HCT116 (cell line): ENCODE measurements at regions not wholly inside any gene's neighbourhood (a gene's known extent, or its start where the extent isn't known, plus 50 kb on each side); places are given as distances from the start of the nearest gene placed in this dataset.

ENCODE experiments used
- ATAC-seq: fragments of 200-7000 bp; cut with Tn5 transposase; 2 replicates; pipeline ENCODE4 v1.9.1; 2020; ENCODE audit warnings: mild to moderate bottlenecking, moderate library complexity
- BruUV-seq: library from RNA; stranded (reverse); fragments of 400-500 nt; replicated peaks from 2 replicates; lab custom pipeline; 2021; lab: Mats Ljungman, UMichigan
- CTCF ChIA-PET: fragments of 300-600 bp; sonication (Branson Sonifier 250); formaldehyde crosslinking; loops from one replicate; lab custom pipeline; 2021; ENCODE audit warnings: antibody characterized with exemption; lab: Charles Lee
- POLR2A ChIA-PET: fragments of 300-600, 350-600 bp; sonication (Branson Sonifier 250); formaldehyde crosslinking; loops from one replicate; lab custom pipeline; 2021; ENCODE audit warnings: antibody characterized with exemption; lab: Charles Lee
- RAD21 ChIA-PET, 2 experiments: fragments of 300-600 bp; sonication (Branson Sonifier 250); formaldehyde crosslinking; loops; one replicate each; lab custom pipeline; 2023; ENCODE audit warnings: low total read pairs in 2 of 2; ENCODE audit not compliant: uncharacterized antibody in 2 of 2, unreplicated experiment in 2 of 2, low non-redundant PET in 1 of 2; lab: Charles Lee
- DNase-seq: peaks from one replicate; pipeline ENCODE4 v3.0.0-alpha.2; 2010; ENCODE audit warnings: low read depth, low spot score
- H2AFZ ChIP-seq: fragments of 200-600 bp; shearing (Covaris generic), sonication (generic); 2 replicates; pipeline ENCODE4 v1.6.1; 2017; ENCODE audit warnings: low read depth, mixed run types, mixed read lengths, antibody characterized with exemption, low read length; ENCODE audit not compliant: poor library complexity, severe bottlenecking
- H3K27ac ChIP-seq: 2 replicates; pipeline ENCODE4 v1.5.1; 2012; ENCODE audit warnings: low read depth, low read length
- H3K27me3 ChIP-seq: fragments of 200-600 bp; sonication (generic); 2 replicates; pipeline ENCODE4 v1.6.1; 2016; ENCODE audit warnings: mixed run types, low read length, mixed read lengths; ENCODE audit not compliant: insufficient read depth
- H3K36me3 ChIP-seq, 2 experiments: fragments of 200-500 bp in 1 of 2; fragments of 200-600 bp in 1 of 2; sonication (Bioruptor generic) in 1 of 2; sonication (generic) in 1 of 2; 2 replicates each; pipeline versions ENCODE4 v1.5.1 to v1.6.1; 2014 to 2016; ENCODE audit warnings: low read length in 2 of 2, inconsistent platforms in 1 of 2, mixed read lengths in 1 of 2, mixed run types in 1 of 2; ENCODE audit not compliant: insufficient read depth in 2 of 2, control insufficient read depth in 1 of 2
- H3K4me1 ChIP-seq, 2 experiments: fragments of 200-600 bp in 1 of 2; sonication (generic) in 1 of 2; 2 replicates each; pipeline versions ENCODE4 v1.5.1 to v1.6.1; 2012 to 2017; ENCODE audit warnings: low read length in 2 of 2, inconsistent platforms in 1 of 2, mild to moderate bottlenecking in 1 of 2, mixed read lengths in 1 of 2, mixed run types in 1 of 2, moderate library complexity in 1 of 2; ENCODE audit not compliant: insufficient read depth in 2 of 2, control insufficient read depth in 1 of 2
- H3K4me2 ChIP-seq: fragments of 200-600 bp; sonication (generic); 2 replicates; pipeline ENCODE4 v1.6.1; 2017; ENCODE audit warnings: mixed run types, low read length, mixed read lengths
- H3K4me3 ChIP-seq, 2 experiments: fragments of 200-600 bp in 1 of 2; sonication (generic) in 1 of 2; replicated peaks in 1 of 2; 2 replicates each; pipeline ENCODE4 v1.5.1; 2011 to 2016; ENCODE audit warnings: low read length in 2 of 2, control low read depth in 1 of 2, low read depth in 1 of 2, mild to moderate bottlenecking in 1 of 2, mixed read lengths in 1 of 2, mixed run types in 1 of 2
- H3K79me2 ChIP-seq: fragments of 200-600 bp; sonication (generic); 2 replicates; pipeline ENCODE4 v1.6.1; 2017; ENCODE audit warnings: mild to moderate bottlenecking, mixed run types, low read length, moderate library complexity, mixed read lengths; ENCODE audit not compliant: insufficient read depth
- H3K9ac ChIP-seq: fragments of 200-600 bp; sonication (generic); 2 replicates; pipeline ENCODE4 v1.6.1; 2016; ENCODE audit warnings: low read length, mixed read lengths
- H3K9me2 ChIP-seq: fragments of 200-600 bp; sonication (generic), shearing (Covaris generic); 2 replicates; pipeline ENCODE4 v1.6.1; 2017; ENCODE audit warnings: mixed run types, mild to moderate bottlenecking, moderate library complexity; ENCODE audit not compliant: insufficient read depth
- H3K9me3 ChIP-seq, 2 experiments: fragments of 200-500 bp in 1 of 2; fragments of 200-600 bp in 1 of 2; sonication (Bioruptor generic) in 1 of 2; sonication (generic) in 1 of 2; 2 replicates each; pipeline ENCODE4 v1.6.1; 2014 to 2017; ENCODE audit warnings: low read length in 2 of 2, mixed read lengths in 2 of 2, inconsistent platforms in 1 of 2, low read depth in 1 of 2, mild to moderate bottlenecking in 1 of 2, mixed run types in 1 of 2, moderate library complexity in 1 of 2; ENCODE audit not compliant: control insufficient read depth in 1 of 2, insufficient read depth in 1 of 2
- H4K20me1 ChIP-seq: fragments of 200-600 bp; sonication (generic), shearing (Covaris generic); 2 replicates; pipeline ENCODE4 v1.6.1; 2017; ENCODE audit warnings: mixed run types, mild to moderate bottlenecking, moderate library complexity; ENCODE audit not compliant: insufficient read depth
- CBX3 ChIP-seq: IDR thresholded peaks from 2 replicates; pipeline ENCODE4 v1.6.1; 2012; ENCODE audit warnings: low read depth
- EGR1 ChIP-seq: IDR thresholded peaks from 2 replicates; pipeline ENCODE4 v1.6.1; 2012; ENCODE audit warnings: low read depth
- ELF1 ChIP-seq: IDR thresholded peaks from 2 replicates; pipeline ENCODE4 v1.6.1; 2012; ENCODE audit warnings: low read depth, borderline replicate concordance
- EZH2phosphoT487 ChIP-seq: fragments of 200-600 bp; IDR thresholded peaks from 2 replicates; pipeline ENCODE4 v1.6.1; 2018; ENCODE audit warnings: antibody characterized with exemption, borderline replicate concordance
- REST ChIP-seq: IDR thresholded peaks from 2 replicates; pipeline ENCODE4 v1.6.1; 2012; ENCODE audit warnings: low read depth
- SP1 ChIP-seq: IDR thresholded peaks from 2 replicates; pipeline ENCODE4 v1.6.1; 2012; ENCODE audit warnings: low read depth
- YY1 ChIP-seq: IDR thresholded peaks from 2 replicates; pipeline ENCODE4 v1.6.1; 2011; ENCODE audit warnings: low read length, low read depth, moderate library complexity, mild to moderate bottlenecking; ENCODE audit not compliant: insufficient replicate concordance; ENCODE audit errors: extremely low read depth
- ZFX ChIP-seq: fragments of 450-650 bp; IDR thresholded peaks from 2 replicates; pipeline ENCODE4 v1.6.1; 2017
- ZNF274 ChIP-seq: fragments of 200-500 bp; sonication (Bioruptor generic); IDR thresholded peaks from 2 replicates; pipeline ENCODE4 v1.6.1; 2014; ENCODE audit warnings: mild to moderate bottlenecking, low read depth, low read length, inconsistent platforms
- intact Hi-C: fragments of 100-400 bp; cut with micrococcal nuclease; formaldehyde crosslinking; loops from 2 replicates; pipeline ENCODE4 v1.10.0; 2022
- TF ChIP-seq, protein P1 (sequence below): IDR thresholded peaks from 2 replicates; pipeline ENCODE4 v1.6.1; 2011; ENCODE audit warnings: mild to moderate bottlenecking, low read length, moderate library complexity; ENCODE audit not compliant: insufficient replicate concordance; ENCODE audit errors: extremely low read depth
- TF ChIP-seq, protein P2 (sequence below), 3 experiments: fragments of 200-600 bp in 1 of 3; sonication (generic) in 1 of 3; IDR thresholded peaks in 2 of 3; conservative IDR thresholded peaks in 1 of 3; 2 replicates each; pipeline ENCODE4 v1.5.1; 2012 to 2017; ENCODE audit warnings: low read depth in 2 of 3, low read length in 2 of 3, antibody characterized with exemption in 1 of 3, borderline replicate concordance in 1 of 3, control low read depth in 1 of 3, mild to moderate bottlenecking in 1 of 3, mixed read lengths in 1 of 3, mixed run types in 1 of 3, moderate library complexity in 1 of 3; ENCODE audit not compliant: insufficient read depth in 1 of 3

- DNase-seq (no peak), ATAC-seq (no peak)
- H3K79me2 ChIP-seq: no peaks in the 10 kb centered on the region
- CTCF ChIA-PET: interaction anchor here (0.9 to 1.1 kb wide), 2 partner anchors 297 to 369 kb away, joined by 3 read pairs; no protein-coding TSS in a partner anchor
- no TSS peak for BruUV-seq
- H3K9ac ChIP-seq: no peak overlapping the region
- no peaks in the 10 kb centered on the region for H3K9me3 ChIP-seq
- POLR2A ChIA-PET: no interaction called here
- no peak overlapping the region for H3K4me2 ChIP-seq
- no peaks in the 10 kb centered on the region for H3K9me2 ChIP-seq
- H3K27me3 ChIP-seq: no peaks in the 10 kb centered on the region
- H3K36me3 ChIP-seq: no peaks in the 10 kb centered on the region
- H3K4me1 ChIP-seq: no peaks in the 10 kb centered on the region
- TF ChIP-seq ZFX (no peak), EZH2phosphoT487 (no peak), SP1 (no peak), ELF1 (no peak), YY1 (no peak), REST (no peak), ZNF274 (no peak), EGR1 (no peak), CBX3 (no peak)
- TF ChIP-seq, protein P1, sequence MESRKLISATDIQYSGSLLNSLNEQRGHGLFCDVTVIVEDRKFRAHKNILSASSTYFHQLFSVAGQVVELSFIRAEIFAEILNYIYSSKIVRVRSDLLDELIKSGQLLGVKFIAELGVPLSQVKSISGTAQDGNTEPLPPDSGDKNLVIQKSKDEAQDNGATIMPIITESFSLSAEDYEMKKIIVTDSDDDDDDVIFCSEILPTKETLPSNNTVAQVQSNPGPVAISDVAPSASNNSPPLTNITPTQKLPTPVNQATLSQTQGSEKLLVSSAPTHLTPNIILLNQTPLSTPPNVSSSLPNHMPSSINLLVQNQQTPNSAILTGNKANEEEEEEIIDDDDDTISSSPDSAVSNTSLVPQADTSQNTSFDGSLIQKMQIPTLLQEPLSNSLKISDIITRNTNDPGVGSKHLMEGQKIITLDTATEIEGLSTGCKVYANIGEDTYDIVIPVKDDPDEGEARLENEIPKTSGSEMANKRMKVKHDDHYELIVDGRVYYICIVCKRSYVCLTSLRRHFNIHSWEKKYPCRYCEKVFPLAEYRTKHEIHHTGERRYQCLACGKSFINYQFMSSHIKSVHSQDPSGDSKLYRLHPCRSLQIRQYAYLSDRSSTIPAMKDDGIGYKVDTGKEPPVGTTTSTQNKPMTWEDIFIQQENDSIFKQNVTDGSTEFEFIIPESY: no peak
- TF ChIP-seq, protein P2, sequence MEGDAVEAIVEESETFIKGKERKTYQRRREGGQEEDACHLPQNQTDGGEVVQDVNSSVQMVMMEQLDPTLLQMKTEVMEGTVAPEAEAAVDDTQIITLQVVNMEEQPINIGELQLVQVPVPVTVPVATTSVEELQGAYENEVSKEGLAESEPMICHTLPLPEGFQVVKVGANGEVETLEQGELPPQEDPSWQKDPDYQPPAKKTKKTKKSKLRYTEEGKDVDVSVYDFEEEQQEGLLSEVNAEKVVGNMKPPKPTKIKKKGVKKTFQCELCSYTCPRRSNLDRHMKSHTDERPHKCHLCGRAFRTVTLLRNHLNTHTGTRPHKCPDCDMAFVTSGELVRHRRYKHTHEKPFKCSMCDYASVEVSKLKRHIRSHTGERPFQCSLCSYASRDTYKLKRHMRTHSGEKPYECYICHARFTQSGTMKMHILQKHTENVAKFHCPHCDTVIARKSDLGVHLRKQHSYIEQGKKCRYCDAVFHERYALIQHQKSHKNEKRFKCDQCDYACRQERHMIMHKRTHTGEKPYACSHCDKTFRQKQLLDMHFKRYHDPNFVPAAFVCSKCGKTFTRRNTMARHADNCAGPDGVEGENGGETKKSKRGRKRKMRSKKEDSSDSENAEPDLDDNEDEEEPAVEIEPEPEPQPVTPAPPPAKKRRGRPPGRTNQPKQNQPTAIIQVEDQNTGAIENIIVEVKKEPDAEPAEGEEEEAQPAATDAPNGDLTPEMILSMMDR (IDR thresholded peaks at IDR 0.05 in 2 of 3, conservative IDR thresholded peaks at IDR 0.05 in 1 of 3; ENCODE audit: borderline replicate concordance in 1 of 3, insufficient read depth in 1 of 3, low read depth in 2 of 3, low read length in 2 of 3): no peak
- H3K27ac ChIP-seq: no peak overlapping the region
- no peaks in the 10 kb centered on the region for H4K20me1 ChIP-seq
- no peak overlapping the region for H2AFZ ChIP-seq
- RAD21 ChIA-PET: no interaction called here
- intact Hi-C loops: no loop called here
- H3K4me3 ChIP-seq: no peak overlapping the region
Measured at GRCh38 chr17:63109661-63110060, 143.6 kb downstream of the TANC2 start.
